Activated B cell treated with CpG ODN at 0.5 μM for 24 hours (primary cell): ENCODE measurements at regions not wholly inside any gene's neighbourhood (a gene's known extent, or its start where the extent isn't known, plus 50 kb on each side); places are given as distances from the start of the nearest gene placed in this dataset.

Experiments used
- ATAC-seq: fragments of 200-7000 bp; cut with Tn5 transposase; one replicate; pipeline ENCODE4 v1.10.0; 2021; ENCODE audit warnings: low read depth, mild to moderate bottlenecking, moderate library complexity
- CTCF ChIA-PET: fragments of 350-600 bp; sonication (Branson Sonifier 250); formaldehyde crosslinking; loops from one replicate; lab custom pipeline; 2021; ENCODE audit warnings: antibody characterized with exemption; lab: Charles Lee
- POLR2A ChIA-PET: fragments of 350-600 bp; sonication (Branson Sonifier 250); formaldehyde crosslinking; loops from one replicate; lab custom pipeline; 2021; ENCODE audit warnings: antibody characterized with exemption; lab: Charles Lee
- DNase-seq: peaks from one replicate; pipeline ENCODE4 v3.0.0; 2022
- H3K27ac Mint-ChIP-seq: one replicate; pipeline ENCODE4 v1.8.0; 2020; ENCODE audit warnings: mixed read lengths
- H3K27me3 Mint-ChIP-seq: one replicate; pipeline ENCODE4 v1.8.0; 2021; ENCODE audit warnings: mixed read lengths
- H3K36me3 Mint-ChIP-seq: one replicate; pipeline ENCODE4 v1.8.0; 2021; ENCODE audit warnings: low read depth, mixed read lengths
- H3K4me1 Mint-ChIP-seq: one replicate; pipeline ENCODE4 v1.8.0; 2021; ENCODE audit warnings: mixed read lengths
- H3K4me3 Mint-ChIP-seq: one replicate; pipeline ENCODE4 v1.8.0; 2020; ENCODE audit warnings: mild to moderate bottlenecking, mixed read lengths
- H3K9me3 Mint-ChIP-seq: one replicate; pipeline ENCODE4 v1.8.0; 2020; ENCODE audit warnings: mixed read lengths
- CTCF ChIP-seq: fragments of 200-600 bp; IDR thresholded peaks from one replicate; pipeline ENCODE4 v1.8.0; 2022; ENCODE audit warnings: antibody characterized with exemption, mild to moderate bottlenecking
- intact Hi-C: fragments of 100-400 bp; cut with micrococcal nuclease; formaldehyde crosslinking; loops from one replicate; pipeline ENCODE4 v1.15.1; 2024

- DNase-seq (no peak), ATAC-seq (no peak)
- CTCF ChIA-PET = no interaction called here
- Mint-ChIP-seq H3K4me3 (no peak overlapping the region), H3K4me1 (no peaks in the 10 kb centered on the region), H3K27me3 (no peaks in the 10 kb centered on the region), H3K27ac (no peak overlapping the region), H3K9me3 (peaks cover 3% of the 10 kb centered on the region), H3K36me3 (no peaks in the 10 kb centered on the region)
- intact Hi-C loops = no loop called here
- POLR2A ChIA-PET = no interaction called here
- no peak for TF ChIP-seq CTCF
Observed at GRCh38 chr13:107130566-107130965, 562.6 kb upstream of the ARGLU1 start.

- no peak for TF ChIP-seq CTCF
- Mint-ChIP-seq H3K36me3 (no peaks in the 10 kb centered on the region), H3K27ac (no peak overlapping the region), H3K9me3 (no peaks in the 10 kb centered on the region), H3K27me3 (no peaks in the 10 kb centered on the region), H3K4me3 (no peak overlapping the region), H3K4me1 (no peaks in the 10 kb centered on the region)
- intact Hi-C loops = no loop called here
- CTCF ChIA-PET = no interaction called here
- DNase-seq = no peak
- POLR2A ChIA-PET = no interaction called here
- ATAC-seq = no peak
Observed at GRCh38 chr13:107124730-107125129, 556.8 kb upstream of the ARGLU1 start.

DNA sequence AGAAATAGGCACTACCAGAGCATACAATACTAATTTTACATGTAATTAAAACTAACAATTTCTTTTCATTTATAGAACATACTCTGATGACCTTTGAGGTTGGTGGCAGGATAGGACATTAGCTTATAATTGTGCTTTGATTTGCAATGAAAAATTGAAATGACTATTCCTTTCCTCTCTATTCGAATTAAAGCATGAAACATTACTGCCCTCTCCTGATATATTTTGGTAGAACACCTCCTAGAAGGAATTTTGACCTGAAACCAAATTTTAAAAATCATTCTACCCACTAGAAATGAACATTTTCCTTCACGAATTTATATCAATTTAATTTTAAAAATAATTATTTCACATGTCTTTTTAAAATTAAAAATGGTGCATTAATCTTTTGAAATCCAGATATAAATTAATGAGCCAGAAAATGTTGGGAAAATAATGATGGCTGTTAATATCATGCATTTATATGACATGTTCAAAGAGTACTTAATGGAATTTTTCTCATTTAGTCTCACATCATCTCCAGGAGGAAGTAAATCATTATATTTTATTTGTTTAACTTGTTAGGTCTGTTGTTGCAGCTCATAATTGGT lies 556.3 kb upstream of the ARGLU1 start:
- Mint-ChIP-seq H3K27ac (no peak overlapping the region), H3K4me1 (no peaks in the 10 kb centered on the region), H3K9me3 (no peaks in the 10 kb centered on the region), H3K4me3 (no peak overlapping the region), H3K36me3 (no peaks in the 10 kb centered on the region), H3K27me3 (no peaks in the 10 kb centered on the region)
- POLR2A ChIA-PET = no interaction called here
- intact Hi-C loops = no loop called here
- no peak for TF ChIP-seq CTCF
- DNase-seq (no peak), ATAC-seq (no peak)
- CTCF ChIA-PET = no interaction called here

DNA sequence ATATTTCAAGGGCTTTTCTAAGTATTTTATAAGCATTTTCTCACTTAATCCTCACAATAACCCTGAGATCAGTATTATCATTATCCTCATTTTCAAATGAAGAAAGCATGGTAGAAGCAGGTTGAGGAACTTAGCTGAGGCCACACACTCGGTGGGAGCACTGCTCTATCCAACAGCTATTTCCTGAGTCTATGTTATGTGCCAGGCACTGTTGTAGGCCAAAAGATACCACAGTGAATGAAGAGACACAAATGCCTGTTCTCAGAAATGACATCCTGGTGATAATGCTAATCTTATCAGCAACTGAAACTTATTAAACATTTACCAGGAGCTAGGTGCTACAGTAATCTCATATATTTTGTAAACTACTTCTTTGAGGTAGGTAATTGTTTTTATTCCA lies 553.9 kb upstream of the ARGLU1 start:
- POLR2A ChIA-PET = no interaction called here
- ATAC-seq (no peak), DNase-seq (no peak)
- Mint-ChIP-seq H3K9me3 (no peaks in the 10 kb centered on the region), H3K4me1 (no peaks in the 10 kb centered on the region), H3K27ac (no peak overlapping the region), H3K27me3 (no peaks in the 10 kb centered on the region), H3K4me3 (no peak overlapping the region), H3K36me3 (no peaks in the 10 kb centered on the region)
- intact Hi-C loops = no loop called here
- CTCF ChIA-PET = no interaction called here
- TF ChIP-seq CTCF = no peak

DNA sequence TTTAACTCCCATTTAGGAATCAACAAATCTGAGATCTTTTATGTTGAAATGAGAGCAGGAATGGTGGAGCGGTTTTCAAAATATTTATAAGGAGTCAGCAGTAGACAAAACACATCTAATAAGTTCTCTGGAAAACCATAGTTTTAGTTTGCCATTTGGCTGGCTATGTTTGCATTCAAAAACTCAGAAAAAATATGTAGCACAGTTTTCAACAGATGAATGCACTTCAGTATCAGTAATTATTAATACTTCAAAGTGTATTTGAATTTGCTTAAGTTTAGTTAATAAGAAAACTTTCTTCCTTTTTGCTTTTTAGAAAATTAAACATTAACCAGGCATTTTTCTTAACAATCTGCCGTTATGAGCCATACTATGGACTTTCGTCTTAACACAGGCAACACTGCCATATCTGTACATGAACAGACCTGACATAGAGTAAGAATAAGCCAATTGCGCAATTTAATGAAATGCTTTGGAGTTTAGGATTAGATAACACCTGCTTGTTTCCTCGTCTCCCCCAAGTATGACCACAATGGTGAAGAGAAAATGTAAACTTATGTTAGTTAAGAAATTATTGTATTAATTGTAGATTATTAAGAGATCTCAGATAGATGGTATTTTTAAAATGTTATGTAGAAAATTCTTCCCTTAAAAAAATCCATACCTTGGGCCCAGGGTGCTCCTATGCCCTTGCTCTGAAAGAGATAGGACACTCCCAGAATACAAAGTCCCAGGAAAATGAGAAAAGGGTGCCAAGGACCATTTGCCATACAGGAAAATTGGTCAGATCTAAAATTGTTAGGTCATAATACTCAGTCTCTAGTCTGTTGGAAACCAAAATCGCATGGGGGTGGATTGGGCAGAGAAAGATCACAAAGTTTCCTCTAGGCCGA lies 552.3 kb upstream of the ARGLU1 start:
- CTCF ChIA-PET = no interaction called here
- H3K9me3 Mint-ChIP-seq = no peaks in the 10 kb centered on the region
- TF ChIP-seq CTCF = no peak
- ATAC-seq (no peak), DNase-seq (no peak)
- H3K27ac Mint-ChIP-seq = no peak overlapping the region
- H3K27me3 Mint-ChIP-seq = no peaks in the 10 kb centered on the region
- intact Hi-C loops = no loop called here
- no peaks in the 10 kb centered on the region for H3K36me3 Mint-ChIP-seq
- H3K4me1 Mint-ChIP-seq = no peaks in the 10 kb centered on the region
- no peak overlapping the region for H3K4me3 Mint-ChIP-seq
- POLR2A ChIA-PET = no interaction called here
